HL-60/S4 (cell line): ENCODE measurements at regions not wholly inside any gene's neighbourhood (a gene's known extent, or its start where the extent isn't known, plus 50 kb on each side); places are given as distances from the start of the nearest gene placed in this dataset.

Source experiments
- in situ Hi-C: fragments of 300-500 bp; cut with MboI; formaldehyde crosslinking; loops from 2 replicates; pipeline ENCODE4 v1.14.3; 2022; ENCODE audit warnings: low sequenced_read_pairs

DNA sequence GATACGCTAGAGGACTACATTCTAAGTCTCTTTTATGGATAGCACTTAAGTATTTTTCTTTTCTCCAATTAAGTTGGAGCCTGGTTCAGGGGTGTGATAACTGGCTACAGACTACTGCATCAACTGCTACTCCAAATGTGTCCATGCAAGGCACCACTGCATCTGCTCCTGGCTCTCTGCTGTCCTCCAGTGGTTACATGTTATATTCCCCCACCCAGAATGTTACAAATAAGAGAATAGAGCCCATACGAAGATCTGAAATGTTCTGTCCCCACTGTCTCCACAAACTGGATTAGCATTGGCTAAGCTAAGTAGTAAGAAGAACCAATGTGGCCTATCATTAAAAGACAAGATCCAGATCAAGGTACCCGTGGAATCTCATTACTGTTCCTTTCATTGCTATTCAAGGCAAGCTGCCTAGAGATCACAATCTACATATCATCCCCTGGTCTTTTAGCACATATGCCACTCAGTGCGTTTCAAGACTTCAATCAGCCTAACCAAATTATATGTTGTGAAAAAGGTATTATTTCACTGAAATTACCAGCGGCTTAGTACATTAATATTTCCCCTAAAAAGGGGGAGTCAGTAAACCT lies 308.3 kb upstream of the SLC8A1 start:
- in situ Hi-C loops = no loop called here

GRCh38 chr2:40773291-40773690 lies 321.4 kb upstream of the SLC8A1 start:
- in situ Hi-C loops = no loop called here

DNA sequence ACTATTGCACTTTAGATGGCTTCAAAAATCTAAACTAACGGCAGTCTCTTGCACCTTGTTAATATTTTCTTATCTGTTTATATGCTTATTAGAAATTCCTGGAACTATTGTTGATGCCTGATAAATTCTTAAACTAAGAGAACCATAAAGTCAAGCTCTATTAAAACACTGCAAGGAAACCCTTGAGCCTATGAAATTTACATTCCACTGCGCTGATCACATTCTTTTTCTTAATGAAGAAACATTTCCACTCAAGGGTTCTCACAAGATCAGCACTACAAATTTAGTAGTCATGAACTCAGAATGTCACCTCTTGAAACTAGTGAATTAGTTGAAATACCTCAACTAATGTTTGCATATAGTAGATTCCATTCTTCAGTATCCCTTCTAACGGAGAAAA lies 331.8 kb upstream of the SLC8A1 start:
- in situ Hi-C loops = no loop called here

- in situ Hi-C loops = no loop called here
Observed at GRCh38 chr2:40786636-40787035, 334.7 kb upstream of the SLC8A1 start.

DNA sequence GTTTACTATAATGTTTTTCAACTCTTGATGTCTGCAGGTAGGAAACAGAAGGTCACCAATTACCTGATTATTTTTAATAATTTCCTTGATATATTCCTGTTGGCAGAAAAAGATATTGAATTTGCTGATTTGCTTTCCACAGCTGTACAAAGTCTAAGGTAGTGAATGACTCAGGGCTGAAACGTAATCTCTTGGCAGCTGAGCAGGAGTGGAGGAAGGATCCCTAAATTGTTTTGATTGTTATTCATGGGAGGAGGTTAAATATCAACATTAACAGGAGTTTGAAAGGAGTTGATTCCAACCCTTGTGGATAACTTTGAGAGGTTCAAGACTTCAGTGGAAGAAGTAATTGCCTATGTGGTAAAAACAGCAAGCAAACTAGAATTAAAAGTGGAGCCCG lies 345.2 kb upstream of the SLC8A1 start:
- in situ Hi-C loops = no loop called here

DNA sequence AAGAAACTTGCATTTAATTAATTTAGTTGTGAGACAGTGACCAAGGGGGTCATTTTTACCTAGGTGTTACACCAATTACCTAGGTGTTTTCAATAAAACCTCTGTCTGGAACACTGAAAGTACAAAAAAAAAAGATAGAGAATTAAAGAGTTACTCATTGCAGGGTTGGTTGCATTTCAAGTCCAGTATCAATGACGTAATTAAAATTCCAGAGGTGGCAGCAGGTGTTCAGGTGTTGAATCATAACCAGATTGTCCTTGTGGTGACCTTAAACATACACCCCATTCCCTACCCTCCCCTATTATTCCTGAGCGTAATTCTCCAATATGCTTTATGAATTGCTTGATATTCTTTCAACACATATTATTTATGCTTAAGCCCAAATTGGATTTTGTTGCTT lies 352.0 kb upstream of the SLC8A1 start:
- in situ Hi-C loops = no loop called here

DNA sequence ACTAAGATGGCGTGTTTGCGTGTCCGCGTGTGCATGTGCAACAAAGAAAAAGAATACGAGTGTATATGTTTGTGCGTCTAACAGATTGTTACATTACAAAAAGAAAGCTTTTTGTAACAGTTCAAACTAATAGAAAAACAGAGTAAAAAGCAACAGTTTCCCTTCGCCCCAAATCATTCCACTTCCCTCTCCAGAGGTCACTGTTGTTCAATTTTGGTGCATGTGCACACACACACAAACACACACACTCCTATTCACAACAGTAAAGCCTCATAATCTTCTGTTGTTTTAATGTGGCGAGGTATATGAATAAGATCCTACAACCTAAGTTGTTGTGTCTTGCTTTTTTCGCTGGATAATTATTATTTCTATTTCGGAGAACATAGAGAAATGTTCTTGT lies 357.3 kb upstream of the SLC8A1 start:
- in situ Hi-C loops = no loop called here

- in situ Hi-C loops = no loop called here
Observed at GRCh38 chr2:40814616-40815015, 362.7 kb upstream of the SLC8A1 start.

- in situ Hi-C loops = no loop called here
Observed at GRCh38 chr2:40820319-40820718, 368.4 kb upstream of the SLC8A1 start.

- in situ Hi-C loops = no loop called here
Observed at GRCh38 chr2:40823478-40823877, 371.6 kb upstream of the SLC8A1 start.

- in situ Hi-C loops = no loop called here
Observed at GRCh38 chr2:40824278-40824677, 372.4 kb upstream of the SLC8A1 start.

DNA sequence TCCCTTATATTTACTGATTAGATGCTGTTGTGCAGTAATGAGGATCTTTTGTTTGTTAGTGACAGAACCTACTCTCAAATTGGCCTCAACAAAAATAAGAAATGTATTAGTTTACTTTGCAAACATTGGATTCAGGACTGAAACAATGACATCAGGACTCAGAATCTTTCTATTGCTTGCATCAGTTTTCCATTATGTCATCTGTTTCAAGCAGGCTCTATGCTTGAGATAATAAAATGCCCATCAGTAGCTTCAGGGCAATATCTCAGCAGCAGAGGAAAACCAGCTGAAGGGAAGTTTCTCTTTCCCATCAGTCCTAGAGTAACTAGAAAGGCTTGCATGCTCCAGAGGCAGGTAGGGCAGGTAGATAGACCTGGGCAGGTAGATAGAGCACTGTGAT lies 375.5 kb upstream of the SLC8A1 start:
- in situ Hi-C loops = no loop called here

DNA sequence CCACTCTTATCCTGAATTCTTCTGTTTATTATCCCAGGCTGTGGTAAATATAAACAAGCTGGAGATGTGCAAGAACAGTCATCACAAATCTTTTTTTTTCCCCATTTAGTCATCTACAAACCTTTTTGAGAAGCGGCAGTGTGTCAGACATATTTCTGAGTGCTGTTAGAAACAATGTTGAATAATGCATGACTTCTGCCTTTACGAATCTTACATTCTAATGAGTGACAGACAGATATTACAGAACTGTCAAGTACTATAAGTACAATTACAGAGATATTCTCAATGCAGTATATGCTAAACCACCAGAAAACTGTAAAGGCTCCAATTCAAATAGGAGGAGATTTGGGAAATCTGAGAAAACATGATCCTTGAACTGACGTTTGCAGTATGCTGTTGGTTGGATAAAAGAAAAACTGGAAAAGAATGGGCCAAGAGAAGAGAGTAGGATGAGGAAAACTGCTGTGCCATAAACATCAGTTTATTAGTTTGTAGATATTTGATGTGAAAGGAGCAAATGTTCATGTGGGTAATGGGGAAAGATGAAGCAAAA lies 379.5 kb upstream of the SLC8A1 start:
- in situ Hi-C loops = no loop called here

DNA sequence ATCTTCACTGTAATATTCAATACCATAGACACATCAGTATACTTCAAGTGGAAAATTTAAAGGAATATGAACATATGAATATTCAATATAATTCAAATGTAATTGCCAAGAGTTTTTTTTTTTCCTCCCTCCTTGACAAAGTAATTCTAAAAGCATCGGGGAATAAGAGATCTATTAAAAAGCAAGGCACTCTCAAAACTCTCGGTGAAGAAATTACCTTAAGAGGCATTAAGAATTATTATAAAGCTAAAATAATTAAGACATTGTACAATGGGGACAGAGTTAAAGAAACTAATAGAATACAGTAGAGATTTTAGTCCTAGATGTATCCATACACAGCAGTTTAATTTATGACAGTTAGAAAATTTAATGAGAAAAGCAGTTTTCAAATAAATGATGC lies 390.0 kb upstream of the SLC8A1 start:
- in situ Hi-C loops = no loop called here

- in situ Hi-C loops = no loop called here
Observed at GRCh38 chr2:40844353-40845277, 392.7 kb upstream of the SLC8A1 start.

DNA sequence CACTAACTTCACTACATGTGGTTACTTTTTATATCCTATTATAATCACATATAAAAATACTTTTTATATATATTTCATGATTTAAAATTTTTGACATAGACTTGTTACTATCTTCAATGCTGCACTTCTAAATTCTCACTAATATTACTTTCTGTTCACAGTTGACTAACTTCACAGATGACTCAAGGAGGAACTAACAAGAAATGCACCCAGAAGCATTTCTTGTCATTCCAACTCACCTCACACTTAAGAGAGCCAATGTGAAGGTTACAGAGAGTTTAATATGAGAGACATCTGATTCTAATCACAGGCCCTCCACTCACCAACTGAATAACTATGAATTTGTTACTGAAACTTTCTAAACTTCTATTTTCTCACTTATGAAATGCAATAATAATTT lies 399.8 kb upstream of the SLC8A1 start:
- in situ Hi-C loops = no loop called here

DNA sequence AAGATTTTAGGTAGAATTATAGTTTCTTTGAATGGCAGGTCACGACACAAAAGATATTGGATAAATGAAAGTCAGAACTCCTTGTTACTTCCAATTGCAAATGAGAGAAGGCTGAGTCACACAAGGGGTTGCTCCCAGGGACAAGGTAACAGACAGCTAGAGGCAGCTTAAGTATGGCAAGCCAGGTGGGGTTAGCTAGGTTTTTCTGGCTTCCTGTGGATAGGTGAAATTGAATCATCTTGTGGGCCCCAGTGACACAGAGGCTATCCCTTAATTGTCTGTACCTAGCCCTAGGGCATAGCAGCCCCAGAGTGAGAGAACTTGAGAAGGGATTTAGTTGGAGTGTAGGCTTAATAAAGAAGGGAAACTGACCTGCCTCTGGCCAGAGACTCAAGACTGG lies 407.7 kb upstream of the SLC8A1 start:
- in situ Hi-C loops = no loop called here

DNA sequence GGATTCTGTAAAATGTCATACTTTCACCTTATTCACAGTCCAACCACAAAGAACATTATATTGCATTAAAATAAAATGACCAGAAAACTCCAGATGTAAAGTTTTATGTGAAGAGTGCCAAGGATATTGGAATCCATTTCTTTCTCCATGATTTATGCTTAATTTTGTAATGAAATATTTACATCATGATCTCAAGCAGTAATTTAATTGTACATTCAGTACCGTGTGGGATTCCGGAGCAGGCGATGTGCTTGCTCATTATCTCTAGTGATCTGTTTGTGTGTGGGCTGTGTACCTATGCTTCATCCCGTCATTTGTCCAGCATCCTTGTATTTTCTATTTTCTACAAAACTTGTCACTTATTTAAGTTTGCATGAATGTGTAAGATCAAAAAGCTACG lies 415.9 kb upstream of the SLC8A1 start:
- in situ Hi-C loops = no loop called here

DNA sequence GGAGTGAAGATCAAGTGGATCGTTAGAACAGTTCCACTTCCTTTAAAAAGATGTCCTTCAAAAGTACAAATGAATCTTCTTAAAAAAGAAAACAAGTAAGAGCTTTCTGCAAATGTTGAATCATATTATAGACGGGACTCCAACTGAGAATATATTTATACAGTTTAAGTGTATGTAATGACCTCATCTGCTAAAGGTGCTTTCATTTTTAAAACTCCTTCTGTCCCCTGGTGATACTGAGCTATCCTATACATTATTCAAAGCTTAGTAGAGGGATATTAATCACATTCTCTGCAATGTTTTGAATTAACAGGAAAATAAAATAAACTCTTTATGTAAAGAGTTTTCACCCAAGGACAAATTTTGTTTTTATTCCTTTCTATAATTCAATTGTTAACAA lies 420.7 kb upstream of the SLC8A1 start:
- in situ Hi-C loops = no loop called here

GRCh38 chr2:40874380-40874779 lies 422.5 kb upstream of the SLC8A1 start:
- in situ Hi-C loops = no loop called here

DNA sequence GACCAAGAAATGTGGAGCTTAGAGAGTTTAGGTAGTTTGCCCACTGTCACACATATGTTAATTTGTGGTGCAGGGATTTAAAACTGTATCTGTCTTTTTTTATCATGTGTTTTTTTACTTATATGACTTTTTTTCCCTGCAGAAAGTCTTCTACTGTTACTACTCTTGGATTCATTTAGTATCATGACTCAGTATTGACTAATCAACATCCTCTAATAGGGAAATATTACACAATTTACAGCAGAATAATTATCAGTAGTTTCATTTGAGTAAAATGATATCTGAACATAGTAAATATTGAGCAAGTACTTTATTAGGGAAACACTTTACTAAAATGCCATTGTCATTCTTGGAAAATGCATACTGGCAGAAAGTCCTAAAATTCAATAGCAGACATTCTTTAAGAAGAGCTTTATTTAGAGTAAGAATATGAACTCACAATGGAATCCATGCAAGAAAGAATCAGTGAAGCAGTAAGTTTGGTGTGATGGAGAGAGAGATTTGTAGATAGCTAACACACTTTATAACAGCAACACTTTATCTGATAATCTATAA lies 425.9 kb upstream of the SLC8A1 start:
- in situ Hi-C loops = no loop called here

DNA sequence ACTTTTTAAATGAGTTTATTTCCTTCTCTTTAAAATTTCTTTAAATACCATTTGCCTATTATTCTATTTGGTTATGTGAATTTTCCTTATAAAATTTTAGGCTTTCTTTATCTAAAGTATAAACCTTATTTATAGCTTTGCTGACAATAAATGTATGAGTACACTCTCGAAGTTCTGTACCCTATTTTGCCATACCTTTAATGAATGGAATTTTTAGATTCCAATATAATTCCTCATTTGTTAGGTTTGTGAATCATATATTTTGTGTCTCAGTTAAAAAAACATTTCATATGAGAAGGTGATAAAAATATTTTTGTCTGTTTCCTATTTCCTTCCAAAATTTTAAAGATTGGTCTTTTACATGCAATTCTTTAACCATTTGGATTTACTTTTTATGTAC lies 427.4 kb upstream of the SLC8A1 start:
- in situ Hi-C loops = no loop called here
